IMR-90 (cell line): ENCODE measurements at regions not wholly inside any gene's neighbourhood (a gene's known extent, or its start where the extent isn't known, plus 50 kb on each side); places are given as distances from the start of the nearest gene placed in this dataset.

Experiments
- ATAC-seq: fragments of 200-7000 bp; cut with Tn5 transposase; 2 replicates; pipeline ENCODE4 v1.9.1; 2020; ENCODE audit warnings: low read depth, mild to moderate bottlenecking, moderate library complexity
- BruUV-seq: library from RNA; stranded (reverse); fragments of 400-500 nt; replicated peaks from 2 replicates; lab custom pipeline; 2021; lab: Mats Ljungman, UMichigan
- CTCF ChIA-PET: fragments of 300-600 bp; formaldehyde crosslinking; extraction: SDS; loops from one replicate; lab custom pipeline; 2021; ENCODE audit warnings: antibody characterized with exemption; lab: Yijun Ruan, JAX
- POLR2A ChIA-PET: fragments of 300-600 bp; sonication (Branson Sonifier 250); formaldehyde crosslinking; loops from one replicate; lab custom pipeline; 2022; ENCODE audit warnings: antibody characterized with exemption; ENCODE audit not compliant: unreplicated experiment; lab: Charles Lee
- DNase-seq: peaks from one replicate; pipeline ENCODE4 v3.0.0; 2013
- H2AFZ ChIP-seq: replicated peaks from 2 replicates; pipeline ENCODE3; 2013; ENCODE audit warnings: low read length, mild to moderate bottlenecking; ENCODE audit not compliant: poor library complexity
- H2AK5ac ChIP-seq: 2 replicates; pipeline ENCODE4 v1.6.1; 2013; ENCODE audit warnings: low read depth, low read length, inconsistent platforms
- H2AK9ac ChIP-seq: replicated peaks from 2 replicates; pipeline ENCODE3; 2013; ENCODE audit warnings: mild to moderate bottlenecking, low read depth, low read length, moderate library complexity; ENCODE audit not compliant: poor library complexity
- H2BK120ac ChIP-seq: 2 replicates; pipeline ENCODE4 v1.6.1; 2013; ENCODE audit warnings: low read depth, low read length, inconsistent platforms
- H2BK15ac ChIP-seq: 3 replicates; pipeline ENCODE4 v1.6.1; 2013; ENCODE audit warnings: low read depth, low read length, inconsistent platforms
- H2BK20ac ChIP-seq: 2 replicates; pipeline ENCODE4 v1.6.1; 2013; ENCODE audit warnings: low read depth, mild to moderate bottlenecking, inconsistent platforms, low read length, moderate library complexity
- H2BK5ac ChIP-seq: 2 replicates; pipeline ENCODE4 v1.6.1; 2013; ENCODE audit warnings: mild to moderate bottlenecking, low read depth, low read length, inconsistent platforms; ENCODE audit not compliant: poor library complexity, severe bottlenecking
- H3K14ac ChIP-seq: replicated peaks from 2 replicates; pipeline ENCODE4 v1.6.1; 2013; ENCODE audit warnings: low read depth, low read length, inconsistent platforms
- H3K18ac ChIP-seq: 2 replicates; pipeline ENCODE4 v1.6.1; 2013; ENCODE audit warnings: low read depth, low read length, control low read depth
- H3K23ac ChIP-seq: 2 replicates; pipeline ENCODE4 v1.6.1; 2013; ENCODE audit warnings: low read depth, low read length, inconsistent platforms
- H3K27ac ChIP-seq: 2 replicates; pipeline ENCODE4 v1.5.1; 2013; ENCODE audit warnings: mild to moderate bottlenecking, control low read depth, low read length; ENCODE audit not compliant: insufficient read depth
- H3K27me3 ChIP-seq: 2 replicates; pipeline ENCODE4 v1.6.1; 2013; ENCODE audit warnings: low read length; ENCODE audit not compliant: control insufficient read depth, insufficient read depth
- H3K36me3 ChIP-seq: 2 replicates; pipeline ENCODE4 v1.6.1; 2013; ENCODE audit warnings: low read length, mixed read lengths; ENCODE audit not compliant: control insufficient read depth, insufficient read depth
- H3K4ac ChIP-seq: 2 replicates; pipeline ENCODE4 v1.6.1; 2013; ENCODE audit warnings: low read depth, low read length, inconsistent platforms
- H3K4me1 ChIP-seq: 2 replicates; pipeline ENCODE4 v1.6.1; 2013; ENCODE audit warnings: low read length, mixed read lengths; ENCODE audit not compliant: control insufficient read depth, insufficient read depth
- H3K4me2 ChIP-seq: 2 replicates; pipeline ENCODE4 v1.6.1; 2013; ENCODE audit warnings: low read depth, mild to moderate bottlenecking, control low read depth, low read length, moderate library complexity
- H3K4me3 ChIP-seq: 2 replicates; pipeline ENCODE4 v1.5.1; 2013; ENCODE audit warnings: low read depth, mild to moderate bottlenecking, control low read depth, low read length, moderate library complexity; ENCODE audit not compliant: insufficient read depth
- H3K56ac ChIP-seq: 2 replicates; pipeline ENCODE4 v1.6.1; 2013; ENCODE audit warnings: low read length, inconsistent platforms; ENCODE audit not compliant: insufficient read depth; ENCODE audit errors: extremely low read depth
- H3K79me1 ChIP-seq, 2 experiments: 2 replicates each; pipeline ENCODE4 v1.6.1; 2013; ENCODE audit warnings: low read length in 2 of 2, inconsistent platforms in 1 of 2, low read depth in 1 of 2
- H3K9ac ChIP-seq: 2 replicates; pipeline ENCODE4 v1.6.1; 2013; ENCODE audit warnings: low read depth, low read length, control low read depth
- H3K9me1 ChIP-seq: 2 replicates; pipeline ENCODE4 v1.6.1; 2013; ENCODE audit warnings: low read length, inconsistent platforms; ENCODE audit not compliant: insufficient read depth
- H3K9me3 ChIP-seq: 2 replicates; pipeline ENCODE4 v1.6.1; 2013; ENCODE audit warnings: low read length; ENCODE audit not compliant: control insufficient read depth, insufficient read depth
- H4K20me1 ChIP-seq: 2 replicates; pipeline ENCODE4 v1.6.1; 2013; ENCODE audit warnings: low read length, inconsistent platforms; ENCODE audit not compliant: insufficient read depth
- H4K5ac ChIP-seq: 2 replicates; pipeline ENCODE4 v1.6.1; 2013; ENCODE audit warnings: mild to moderate bottlenecking, low read depth, low read length, control low read depth
- H4K8ac ChIP-seq, 2 experiments: 2 replicates each; pipeline ENCODE4 v1.6.1; 2013; ENCODE audit warnings: low read depth in 2 of 2, low read length in 2 of 2, control low read depth in 1 of 2, inconsistent platforms in 1 of 2
- H4K91ac ChIP-seq: 2 replicates; pipeline ENCODE4 v1.6.1; 2013; ENCODE audit warnings: low read depth, low read length, inconsistent platforms; ENCODE audit not compliant: insufficient read depth
- CEBPB ChIP-seq: IDR thresholded peaks from 2 replicates; pipeline ENCODE4 v1.6.1; 2012; ENCODE audit warnings: low read depth, low read length, improper control_type of control experiment
- CHD1 ChIP-seq: IDR thresholded peaks from 2 replicates; pipeline ENCODE4 v1.6.1; 2012; ENCODE audit warnings: low read depth, low read length, improper control_type of control experiment
- FOS ChIP-seq: fragments of 150-350 bp; IDR thresholded peaks from 2 replicates; pipeline ENCODE4 v1.6.1; 2016; ENCODE audit warnings: low read depth, low read length
- NFE2L2 ChIP-seq: fragments of 150-350 bp; IDR thresholded peaks from 2 replicates; pipeline ENCODE4 v1.6.1; 2016; ENCODE audit warnings: low read depth, mild to moderate bottlenecking, low read length
- RAD21 ChIP-seq: IDR thresholded peaks from 2 replicates; pipeline ENCODE4 v1.6.1; 2012; ENCODE audit warnings: low read length, improper control_type of control experiment
- RCOR1 ChIP-seq: IDR thresholded peaks from 2 replicates; pipeline ENCODE4 v1.6.1; 2012; ENCODE audit warnings: mild to moderate bottlenecking, low read length, improper control_type of control experiment; ENCODE audit not compliant: insufficient replicate concordance
- WGBS, 2 experiments: methylation state at CpG; one replicate each; pipeline versions ENCODE4 v1.1.5 to v1.1.7; 2013; ENCODE audit warnings: missing lambda C conversion rate in 2 of 2; ENCODE audit not compliant: insufficient read length in 1 of 2; ENCODE audit errors: extremely low coverage in 2 of 2; 5-methylcytosine and 5-hydroxymethylcytosine counted together
- dilution Hi-C: fragments of 300-500 bp; cut with HindIII; formaldehyde crosslinking; loops from one replicate; pipeline ENCODE4 v1.14.3; 2018; ENCODE audit warnings: low sequenced_read_pairs; ENCODE audit not compliant: unreplicated experiment
- in situ Hi-C: fragments of 300-500 bp; cut with MboI; formaldehyde crosslinking; loops from 3 replicates; pipeline ENCODE4 v1.14.3; 2019; ENCODE audit warnings: low sequenced_read_pairs, inconsistent platforms, mixed read lengths
- intact Hi-C: fragments of 100-400 bp; cut with micrococcal nuclease; formaldehyde crosslinking; loops from 2 replicates; pipeline ENCODE4 v1.10.0; 2022

DNA sequence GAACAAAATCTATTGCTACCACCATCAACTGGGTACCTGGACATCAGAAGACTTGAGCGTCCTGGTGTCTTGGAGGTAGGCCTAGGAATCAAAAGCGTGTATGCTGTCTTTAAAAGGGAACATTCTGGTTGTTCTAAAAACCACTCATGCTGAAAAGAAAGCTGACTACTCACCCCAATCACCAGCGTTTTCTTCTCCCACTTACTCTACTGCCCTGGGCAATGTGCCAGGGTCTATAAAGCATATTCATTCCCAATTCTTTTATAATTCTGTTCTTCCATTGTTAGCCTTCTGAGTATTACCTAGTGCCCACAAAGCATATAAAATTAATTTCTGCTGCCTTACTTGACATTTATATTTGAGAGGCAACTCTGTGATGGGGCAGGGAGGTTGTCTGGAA is 133.4 kb downstream of the KCNA5 start:
- in situ Hi-C loops (no loop called here), intact Hi-C loops (no loop called here), dilution Hi-C loops (no loop called here)
- no peak overlapping the region for H2AK9ac ChIP-seq
- no TSS peak for BruUV-seq
- H4K8ac ChIP-seq = no peak overlapping the region
- H3K4me1 ChIP-seq = peaks cover 9% of the 10 kb centered on the region
- H3K4me3 ChIP-seq = no peak overlapping the region
- no peak for ATAC-seq
- no peak overlapping the region for H3K23ac ChIP-seq
- WGBS, 2 experiments = no CpG with 5 or more reads among the region's 3 CpGs
- H3K9ac ChIP-seq = no peak overlapping the region
- H3K27ac ChIP-seq = no peak overlapping the region
- no peaks in the 10 kb centered on the region for H4K20me1 ChIP-seq
- H2BK120ac ChIP-seq = no peak overlapping the region
- H3K18ac ChIP-seq = no peak overlapping the region
- no peak overlapping the region for H3K56ac ChIP-seq
- no peak overlapping the region for H4K91ac ChIP-seq
- CTCF ChIA-PET = no interaction called here
- H2AK5ac ChIP-seq = no peak overlapping the region
- H3K14ac ChIP-seq = no peak overlapping the region
- H3K4ac ChIP-seq = no peak overlapping the region
- no peak overlapping the region for H3K4me2 ChIP-seq
- DNase-seq = no peak
- no peaks in the 10 kb centered on the region for H3K36me3 ChIP-seq
- no peak overlapping the region for H2BK15ac ChIP-seq
- H3K27me3 ChIP-seq = no peaks in the 10 kb centered on the region
- peaks cover 8% of the 10 kb centered on the region; the same call in 1 of the 2 replicates for H3K9me1 ChIP-seq
- TF ChIP-seq NFE2L2 (no peak), CEBPB (no peak), RAD21 (no peak), FOS (no peak), CHD1 (no peak), RCOR1 (no peak)
- no peak overlapping the region for H2BK5ac ChIP-seq
- H3K79me1 ChIP-seq = peaks cover 0 to 3% of the 10 kb centered on the region in 2 experiments; a peak in 1 of 4 replicates
- POLR2A ChIA-PET = no interaction called here
- H4K5ac ChIP-seq = no peak overlapping the region
- H3K9me3 ChIP-seq = no peaks in the 10 kb centered on the region
- H2BK20ac ChIP-seq = no peak overlapping the region
- H2AFZ ChIP-seq = no peak overlapping the region
